Activated T-helper 9 cell treated with anti-CD3 and anti-CD28 coated beads, Interleukin-2, amount 50 U/mL, for 16 hours (primary cell): ENCODE measurements at regions not wholly inside any gene's neighbourhood (a gene's known extent, or its start where the extent isn't known, plus 50 kb on each side); places are given as distances from the start of the nearest gene placed in this dataset.
"Not testable (repeated sequence)": the region's sequence is repeated elsewhere in the genome, so short reads cannot be mapped to it uniquely, and the experiment has no call there.

Experiments
- DNase-seq: peaks from one replicate; pipeline ENCODE4 v3.0.0-alpha.2; 2020; ENCODE audit warnings: low read depth

GRCh38 chr4:17241835-17242234, 270.1 kb downstream of the QDPR start:
- no peak for DNase-seq

- DNase-seq, result no peak
Observed at GRCh38 chr4:17238633-17239032, 273.3 kb downstream of the QDPR start.

GRCh38 chr4:17236686-17237085, 275.2 kb downstream of the QDPR start:
- no peak for DNase-seq

DNA sequence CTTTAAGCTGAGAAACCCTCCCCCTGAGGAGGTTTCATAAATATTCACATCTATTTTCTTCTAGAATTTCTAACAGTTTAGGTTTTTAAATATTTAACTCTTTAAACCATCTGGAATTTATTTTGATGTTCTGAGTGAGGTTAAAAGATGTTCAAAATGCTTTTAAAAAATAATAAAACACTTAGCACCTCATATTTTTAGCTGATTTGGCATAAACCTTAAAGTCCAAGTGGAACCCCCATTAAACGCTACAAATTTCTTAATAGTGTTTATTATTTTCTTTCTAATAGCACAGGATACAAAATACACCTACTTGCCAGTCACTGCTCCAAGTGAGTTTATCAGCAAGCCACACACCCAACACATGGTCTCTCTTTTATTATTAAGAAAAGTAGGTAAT, 277.2 kb downstream of the QDPR start:
- DNase-seq, result no peak

GRCh38 chr4:17232566-17233253, 279.2 kb downstream of the QDPR start:
- DNase-seq, result no peak

- DNase-seq, result not testable (repeated sequence)
Observed at GRCh38 chr4:17231880-17232475, 279.9 kb downstream of the QDPR start.

DNA sequence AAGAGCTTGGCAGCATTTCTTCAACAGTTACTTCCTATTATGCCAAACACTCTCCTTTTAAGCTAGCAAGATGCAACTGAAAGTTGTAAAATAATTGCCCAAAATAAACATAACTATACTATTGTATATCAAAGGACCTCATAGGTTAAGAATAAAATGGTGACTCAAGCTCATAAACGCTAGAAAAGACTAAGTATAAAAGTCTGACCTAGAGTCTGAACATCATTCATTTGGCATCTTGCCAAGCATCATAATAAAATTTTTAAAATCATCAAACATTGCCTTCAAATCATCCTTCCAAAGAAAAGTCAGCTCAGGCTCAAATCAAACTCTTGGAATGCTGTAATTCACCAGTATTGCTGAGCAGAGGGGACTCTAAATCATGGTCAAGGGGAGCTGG, 281.2 kb downstream of the QDPR start:
- DNase-seq, result no peak

DNA sequence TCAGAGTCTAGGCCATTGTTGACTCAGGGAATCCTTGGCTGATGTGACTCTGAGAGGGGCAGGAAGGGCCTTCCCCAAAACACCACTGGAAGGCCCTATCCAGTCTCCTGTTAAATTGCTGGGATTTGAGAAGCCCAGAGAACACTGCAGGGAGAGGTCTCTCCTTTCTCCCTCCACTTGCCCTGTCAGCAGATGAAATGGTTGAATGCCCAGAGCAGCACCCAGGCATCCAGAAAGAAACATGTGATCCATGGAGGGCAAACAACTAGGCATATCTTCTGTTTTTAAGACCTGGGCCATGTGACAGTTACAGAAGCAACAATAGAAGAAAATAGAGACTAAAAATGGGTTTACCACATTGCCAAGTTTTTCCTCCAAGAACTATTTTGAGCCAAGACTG, 291.1 kb downstream of the QDPR start:
- no peak for DNase-seq

GRCh38 chr4:17218786-17219185, 293.1 kb downstream of the QDPR start:
- no peak for DNase-seq

- DNase-seq, result no peak
Observed at GRCh38 chr4:17206829-17207801, 304.8 kb downstream of the QDPR start.

GRCh38 chr4:17204908-17205307, 306.5 kb upstream of the LDB2 start:
- no peak for DNase-seq

- no peak for DNase-seq
Observed at GRCh38 chr4:17203797-17204196, 305.4 kb upstream of the LDB2 start.

GRCh38 chr4:17197070-17197469, 298.6 kb upstream of the LDB2 start:
- DNase-seq, result no peak

DNA sequence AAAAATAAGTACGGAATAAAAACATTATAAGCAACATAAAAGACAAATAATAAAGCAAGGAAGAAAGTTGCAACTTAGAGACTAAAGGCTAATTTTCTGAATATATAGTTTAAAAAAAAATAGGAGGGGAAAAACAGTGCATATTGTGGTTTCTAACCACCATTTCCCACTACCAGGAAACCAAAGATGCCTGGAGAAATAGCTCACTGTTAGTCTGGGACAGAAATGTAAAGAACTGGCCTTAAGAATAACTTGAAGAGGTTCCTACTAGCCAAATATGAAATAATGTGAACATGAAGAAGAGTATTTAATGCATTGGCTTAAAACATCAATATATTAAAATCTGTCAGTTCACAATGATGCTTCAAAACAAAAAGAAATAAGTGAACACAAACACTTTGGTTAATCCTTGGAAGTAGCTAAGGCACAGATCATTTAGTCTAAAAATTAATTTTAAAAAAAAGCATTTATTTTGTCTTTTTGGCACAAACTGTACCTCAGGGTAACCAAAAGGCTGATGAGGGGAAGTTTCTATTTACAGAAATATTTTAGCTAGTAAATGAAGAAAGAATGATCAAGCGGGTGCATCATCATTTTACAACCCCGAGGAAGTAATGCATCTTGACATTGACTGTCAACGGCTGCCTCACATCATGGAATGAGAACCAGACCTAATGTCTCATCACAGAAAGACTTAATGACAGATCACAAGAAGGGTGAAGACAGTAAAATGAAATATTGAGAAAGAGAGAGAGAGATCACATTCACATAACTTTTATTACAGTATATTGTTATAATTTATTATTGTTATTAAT, 297.2 kb upstream of the LDB2 start:
- no peak for DNase-seq

DNA sequence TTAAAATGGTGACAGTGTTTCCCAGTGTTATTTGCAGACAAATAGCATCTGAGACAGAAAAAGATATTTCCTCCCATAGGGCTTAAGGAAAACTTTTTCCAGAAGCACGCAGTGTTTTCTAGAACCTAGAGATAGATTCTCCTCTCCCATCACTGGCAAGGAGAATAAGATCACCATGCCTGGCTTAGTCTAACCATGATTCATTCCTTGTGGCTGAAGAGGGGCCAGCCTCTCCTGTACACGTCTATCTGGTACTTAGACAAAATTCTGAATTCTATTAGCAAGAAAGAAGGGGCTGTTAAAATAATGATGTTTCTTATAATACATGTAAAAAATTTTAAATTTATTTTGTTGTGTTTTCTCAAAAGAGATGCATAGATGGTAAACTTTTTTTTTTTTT, 296.1 kb upstream of the LDB2 start:
- no peak for DNase-seq

- DNase-seq, result no peak
Observed at GRCh38 chr4:17189759-17190158, 291.3 kb upstream of the LDB2 start.

DNA sequence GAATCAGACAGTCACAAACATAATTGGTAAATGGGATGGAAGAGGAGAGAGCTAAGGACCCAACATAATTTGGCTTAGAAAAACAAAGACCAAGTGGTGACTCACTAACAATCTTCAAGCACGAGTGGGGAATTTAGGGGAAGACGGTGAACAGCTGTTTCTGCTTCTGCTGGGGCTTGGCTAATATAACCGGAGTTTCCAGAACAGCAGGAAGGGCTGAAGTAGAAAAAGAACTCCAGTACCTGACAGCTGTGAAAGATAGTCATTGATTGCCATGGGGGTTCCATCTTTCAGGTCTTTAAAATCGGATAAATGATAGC, 290.9 kb upstream of the LDB2 start:
- DNase-seq, result no peak

- no peak for DNase-seq
Observed at GRCh38 chr4:17188547-17189400, 290.3 kb upstream of the LDB2 start.

DNA sequence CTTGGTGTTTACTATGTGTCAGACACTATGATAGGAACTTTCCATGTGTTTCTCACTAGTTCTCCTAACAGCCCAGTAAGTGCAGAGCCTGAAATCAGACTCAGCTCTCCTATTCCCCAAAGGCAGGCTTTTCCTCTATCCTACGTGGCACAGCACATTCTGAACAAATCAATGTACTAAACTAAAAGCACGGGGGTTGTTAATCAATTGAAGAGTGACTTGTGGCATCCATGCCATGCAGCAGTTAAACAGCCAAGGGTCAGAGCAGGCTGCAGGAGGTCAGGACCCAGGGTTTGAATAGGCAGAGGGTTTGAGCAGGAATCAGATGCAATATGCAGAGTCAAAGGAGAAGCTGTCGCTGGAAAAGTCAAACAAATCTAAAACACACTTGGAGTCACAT, 289.7 kb upstream of the LDB2 start:
- no peak for DNase-seq

DNA sequence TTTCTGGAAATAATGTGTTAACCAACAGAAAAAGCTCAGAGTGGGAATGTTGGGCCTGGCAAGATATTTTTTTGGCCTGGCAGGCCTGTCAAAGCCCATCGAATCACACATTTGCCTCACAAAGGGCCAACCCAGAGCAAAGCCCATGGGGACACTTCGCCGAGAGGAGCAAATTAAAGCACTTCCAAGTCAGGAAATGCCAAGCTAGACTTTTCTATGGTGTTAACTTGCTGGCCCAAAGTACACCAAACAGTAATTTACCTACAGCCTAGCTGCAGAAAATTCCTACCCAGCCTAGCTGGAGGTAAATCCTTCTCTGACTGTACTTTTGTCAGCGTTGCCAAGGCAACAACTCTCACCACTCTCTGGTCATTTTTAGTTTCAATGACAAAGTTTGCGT, 288.6 kb upstream of the LDB2 start:
- DNase-seq, result no peak

DNA sequence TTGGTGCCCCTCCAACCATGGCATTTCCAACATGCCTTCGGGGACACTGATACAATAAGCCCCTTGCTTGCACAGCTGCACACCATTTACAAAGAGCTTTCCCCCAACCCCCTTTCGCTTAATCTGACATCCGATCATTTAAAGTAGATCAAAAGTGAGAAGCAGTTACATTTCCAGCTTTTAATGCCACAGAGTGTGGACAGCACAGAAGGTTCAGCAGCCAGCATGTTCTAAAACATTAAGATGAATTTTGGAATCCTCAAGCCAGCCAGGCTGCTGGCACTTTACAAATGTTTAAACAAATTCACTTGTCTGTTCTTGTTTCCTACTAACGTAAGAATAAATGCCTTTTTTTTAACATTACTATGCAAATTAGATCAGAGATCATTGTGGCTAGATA, 284.4 kb upstream of the LDB2 start:
- no peak for DNase-seq
